ENCODE measurements at regions not wholly inside any gene's neighbourhood (a gene's known extent, or its start where the extent isn't known, plus 50 kb on each side); places are given as distances from the start of the nearest gene placed in this dataset.
A peak's percentile ranks its signal among the peaks of the same experiment; 100 is the strongest.

DNA sequence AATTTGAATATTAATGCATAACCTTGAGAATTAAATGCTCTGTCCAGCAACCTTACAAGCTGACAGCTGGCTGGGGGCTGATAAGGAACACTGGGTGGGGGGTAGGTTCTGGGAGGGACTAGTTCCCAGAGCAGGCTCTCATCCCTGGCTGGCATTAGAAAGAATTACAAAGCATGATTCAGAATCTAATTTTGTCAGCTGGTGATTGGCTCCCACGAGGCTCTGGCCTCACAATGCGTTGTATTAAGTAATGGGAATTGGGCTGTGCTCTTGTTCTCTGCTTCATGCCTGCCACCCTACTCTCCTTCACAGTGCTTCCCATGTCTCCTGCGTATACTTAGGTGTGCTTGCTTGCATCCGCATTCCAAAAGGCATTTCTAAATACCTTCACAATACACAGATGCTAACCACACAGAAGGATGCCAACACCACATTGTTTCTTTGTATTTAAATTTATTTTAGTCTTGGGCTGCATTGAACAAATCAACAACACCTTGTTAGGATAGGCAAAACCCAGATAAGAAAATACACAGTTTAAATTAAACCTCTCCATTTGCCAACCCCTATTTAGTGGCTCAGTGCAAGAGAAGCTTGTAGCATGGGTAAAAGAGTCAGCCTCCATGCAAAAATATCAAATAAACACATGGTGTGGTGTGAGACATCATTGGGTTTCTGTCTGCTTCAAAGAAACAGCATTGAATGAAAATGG, 434.5 kb upstream of the JAG1 start:
- Histone ChIP-seq H3K27me3 (no peaks in the 10 kb centered on the region), H3K36me3 (no peaks in the 10 kb centered on the region), H3K9me3 (no peaks in the 10 kb centered on the region), H3K4me3 (no peak overlapping the region), H3K27ac (no peak overlapping the region), H3K4me1 (no peaks in the 10 kb centered on the region)
- intact Hi-C loops (cut with DNase I) = no loop called here
- ATAC-seq (no peak), DNase-seq (no peak)
- TF ChIP-seq, protein P1, sequence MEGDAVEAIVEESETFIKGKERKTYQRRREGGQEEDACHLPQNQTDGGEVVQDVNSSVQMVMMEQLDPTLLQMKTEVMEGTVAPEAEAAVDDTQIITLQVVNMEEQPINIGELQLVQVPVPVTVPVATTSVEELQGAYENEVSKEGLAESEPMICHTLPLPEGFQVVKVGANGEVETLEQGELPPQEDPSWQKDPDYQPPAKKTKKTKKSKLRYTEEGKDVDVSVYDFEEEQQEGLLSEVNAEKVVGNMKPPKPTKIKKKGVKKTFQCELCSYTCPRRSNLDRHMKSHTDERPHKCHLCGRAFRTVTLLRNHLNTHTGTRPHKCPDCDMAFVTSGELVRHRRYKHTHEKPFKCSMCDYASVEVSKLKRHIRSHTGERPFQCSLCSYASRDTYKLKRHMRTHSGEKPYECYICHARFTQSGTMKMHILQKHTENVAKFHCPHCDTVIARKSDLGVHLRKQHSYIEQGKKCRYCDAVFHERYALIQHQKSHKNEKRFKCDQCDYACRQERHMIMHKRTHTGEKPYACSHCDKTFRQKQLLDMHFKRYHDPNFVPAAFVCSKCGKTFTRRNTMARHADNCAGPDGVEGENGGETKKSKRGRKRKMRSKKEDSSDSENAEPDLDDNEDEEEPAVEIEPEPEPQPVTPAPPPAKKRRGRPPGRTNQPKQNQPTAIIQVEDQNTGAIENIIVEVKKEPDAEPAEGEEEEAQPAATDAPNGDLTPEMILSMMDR (IDR thresholded peaks at IDR 0.05) = no peak

DNA sequence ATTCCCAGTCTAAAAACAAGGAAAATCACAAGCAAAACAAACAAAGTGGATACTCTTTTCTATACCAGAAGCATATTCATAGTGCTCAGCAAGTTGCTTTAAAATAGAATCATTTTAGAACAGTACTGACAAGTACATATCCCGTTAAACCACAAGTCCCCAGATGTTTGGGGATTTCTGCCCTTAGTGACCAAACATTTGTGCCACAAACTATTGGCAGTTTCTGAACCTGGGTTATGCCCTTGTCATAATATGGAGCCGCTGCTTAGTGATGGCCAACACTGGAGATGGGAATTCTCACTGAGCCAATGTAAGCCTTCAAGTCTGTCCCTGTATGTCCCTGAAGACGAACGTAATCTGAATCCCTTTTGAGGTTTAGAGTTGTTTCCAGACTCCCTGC, 436.7 kb upstream of the JAG1 start:
- Histone ChIP-seq H3K36me3 (no peaks in the 10 kb centered on the region), H3K4me3 (no peak overlapping the region), H3K9me3 (no peaks in the 10 kb centered on the region), H3K4me1 (no peaks in the 10 kb centered on the region), H3K27ac (no peak overlapping the region), H3K27me3 (no peaks in the 10 kb centered on the region)
- TF ChIP-seq, protein P1 (IDR thresholded peaks at IDR 0.05) = no peak
- intact Hi-C loops (cut with DNase I) = no loop called here
- ATAC-seq (no peak), DNase-seq (no peak)

DNA sequence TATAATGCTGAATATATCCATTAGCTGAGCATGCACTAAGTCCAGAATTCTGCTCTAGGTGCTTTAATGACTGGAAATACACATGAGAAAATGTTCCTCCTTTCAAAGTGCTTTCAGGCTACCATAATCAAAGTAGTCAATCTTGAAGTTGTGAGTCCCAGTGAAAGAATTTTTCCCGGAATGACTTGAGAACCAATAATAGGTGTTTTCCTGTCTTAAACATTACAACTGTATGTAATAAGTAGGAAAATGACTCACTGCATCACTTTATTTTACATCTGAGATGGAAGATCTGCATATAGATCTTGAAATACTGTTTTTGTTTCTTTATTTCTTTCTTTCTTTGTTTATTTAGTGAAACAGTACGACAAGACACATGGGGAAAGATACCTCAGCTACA, 437.4 kb upstream of the JAG1 start:
- H3K27me3 ChIP-seq = no peaks in the 10 kb centered on the region
- TF ChIP-seq, protein P1 (IDR thresholded peaks at IDR 0.05) = no peak
- intact Hi-C loops (cut with DNase I) = no loop called here
- H3K4me1 ChIP-seq = no peaks in the 10 kb centered on the region
- ATAC-seq (no peak), DNase-seq (no peak)
- no peaks in the 10 kb centered on the region for H3K36me3 ChIP-seq
- H3K9me3 ChIP-seq = no peaks in the 10 kb centered on the region
- H3K4me3 ChIP-seq = no peak overlapping the region
- H3K27ac ChIP-seq = no peak overlapping the region

DNA sequence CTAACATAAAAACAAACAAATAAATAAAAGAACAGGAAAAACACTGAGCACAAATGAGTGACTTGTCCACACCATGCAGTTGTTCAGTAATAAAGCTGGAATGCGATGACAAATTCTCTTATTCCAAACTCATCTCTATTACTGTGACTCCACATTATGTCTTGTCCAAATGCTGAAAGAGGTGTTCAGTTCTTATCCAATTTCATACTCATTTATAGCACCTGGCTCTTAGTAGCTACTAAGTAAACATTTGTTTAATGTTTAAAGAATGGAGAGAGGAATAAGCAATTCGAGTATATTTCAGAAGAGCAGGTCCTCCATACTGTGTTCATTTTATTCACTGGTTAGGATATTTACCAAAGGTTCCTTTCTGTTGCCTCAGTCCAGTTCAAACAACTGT, 439.0 kb upstream of the JAG1 start:
- Histone ChIP-seq H3K27me3 (no peaks in the 10 kb centered on the region), H3K36me3 (no peaks in the 10 kb centered on the region), H3K4me3 (no peak overlapping the region), H3K27ac (no peak overlapping the region), H3K9me3 (no peaks in the 10 kb centered on the region), H3K4me1 (no peaks in the 10 kb centered on the region)
- TF ChIP-seq, protein P1 (IDR thresholded peaks at IDR 0.05) = no peak
- ATAC-seq (peak; percentile 85), DNase-seq (no peak)
- intact Hi-C loops (cut with DNase I) = no loop called here

DNA sequence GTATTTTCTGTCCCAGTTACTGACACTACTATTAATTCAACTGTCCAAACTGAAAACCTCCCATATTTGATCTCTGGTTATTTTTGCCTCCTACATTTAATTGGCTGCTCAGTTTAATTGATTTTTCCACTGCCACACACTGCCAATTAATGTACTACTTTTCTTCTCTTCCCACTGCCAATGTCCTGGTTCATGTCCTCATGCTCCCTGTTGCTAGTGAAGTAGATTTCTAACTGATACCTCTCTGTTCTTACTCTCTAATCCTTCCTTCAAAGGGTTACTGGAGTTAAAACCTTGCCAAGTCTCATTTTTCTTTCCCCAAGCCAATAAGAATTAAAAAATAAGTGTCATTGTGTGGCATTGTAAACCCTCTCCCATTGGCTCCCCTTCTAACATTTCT, 440.6 kb upstream of the JAG1 start:
- no peaks in the 10 kb centered on the region for H3K27me3 ChIP-seq
- no peak for ATAC-seq
- no peaks in the 10 kb centered on the region for H3K9me3 ChIP-seq
- intact Hi-C loops (cut with DNase I) = no loop called here
- H3K4me1 ChIP-seq = no peaks in the 10 kb centered on the region
- no peak overlapping the region for H3K4me3 ChIP-seq
- H3K36me3 ChIP-seq = no peaks in the 10 kb centered on the region
- TF ChIP-seq, protein P1 (IDR thresholded peaks at IDR 0.05) = no peak
- H3K27ac ChIP-seq = no peak overlapping the region
- DNase-seq = no peak
